CD4-positive, alpha-beta T cell treated with Interleukin-21 for 1 hour (primary cell): ENCODE measurements at regions not wholly inside any gene's neighbourhood (a gene's known extent, or its start where the extent isn't known, plus 50 kb on each side); places are given as distances from the start of the nearest gene placed in this dataset.
"Not testable (repeated sequence)": the region's sequence is repeated elsewhere in the genome, so short reads cannot be mapped to it uniquely, and the experiment has no call there.

Experiments
- DNase-seq: peaks from one replicate; pipeline ENCODE4 v3.0.0-alpha.2; 2020

- no peak for DNase-seq
Measured at GRCh38 chr1:174105086-174105485, 54.2 kb upstream of the RABGAP1L start.

DNA sequence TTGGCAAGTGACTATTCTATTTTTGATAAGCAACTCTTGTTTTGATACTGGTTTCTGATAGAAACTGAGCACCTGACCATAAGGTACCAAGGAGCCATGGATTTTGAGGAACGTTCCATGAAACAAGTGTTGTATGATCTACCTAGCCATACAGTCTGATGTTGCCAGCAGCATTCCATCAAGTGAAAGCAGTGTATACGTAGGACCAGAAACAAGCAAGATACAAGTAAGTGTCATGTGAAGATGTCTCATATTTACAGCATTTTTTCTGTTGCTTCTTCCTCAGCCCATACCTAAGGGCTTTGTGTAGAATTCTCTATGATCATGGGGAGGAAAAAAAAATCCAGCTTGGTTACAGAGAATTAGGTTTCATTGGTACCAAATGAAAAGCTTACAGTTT lies 55.6 kb upstream of the RABGAP1L start:
- no peak for DNase-seq

DNA sequence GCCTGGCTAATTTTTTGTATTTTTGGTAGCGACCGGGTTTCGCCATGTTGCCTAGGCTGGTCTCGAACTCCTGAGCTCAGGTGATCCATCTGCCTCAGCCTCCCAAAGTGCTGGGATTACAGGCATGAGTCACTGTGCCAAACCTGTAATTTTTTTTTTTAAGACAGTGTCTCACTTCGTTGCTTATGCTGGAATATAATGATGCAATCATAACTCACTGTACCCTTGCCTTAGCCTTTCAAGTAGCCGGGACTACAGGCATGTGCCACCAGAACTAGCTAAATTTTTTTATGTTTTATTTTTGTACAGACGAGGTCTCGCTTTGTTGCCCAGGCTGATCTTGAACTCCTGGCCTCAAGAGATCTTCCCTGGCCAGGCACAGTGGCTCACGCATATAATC lies 57.3 kb upstream of the RABGAP1L start:
- DNase-seq, result not testable (repeated sequence)

DNA sequence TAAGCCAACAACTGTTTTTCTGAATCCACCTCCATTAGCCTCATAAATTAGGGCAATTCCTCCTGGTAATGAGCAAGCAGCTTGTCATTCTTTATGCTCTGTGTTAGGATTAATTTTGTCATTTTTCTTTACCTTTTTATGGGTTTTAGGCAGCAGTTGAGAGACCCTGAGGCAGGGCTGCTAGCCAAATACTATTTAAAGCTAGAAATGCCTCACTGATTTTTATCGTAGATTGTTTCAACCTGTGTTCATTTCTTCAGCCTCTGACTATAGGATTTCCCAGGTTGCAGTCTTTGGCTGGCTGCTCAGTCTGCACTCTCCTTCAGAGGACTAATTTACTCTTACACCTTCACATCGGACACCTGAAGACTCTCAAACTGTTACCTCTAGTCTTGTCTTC lies 61.9 kb upstream of the RABGAP1L start:
- DNase-seq, result no peak

- DNase-seq, result peak; percentile 9
Measured at GRCh38 chr1:174093789-174094188, 65.5 kb upstream of the RABGAP1L start.

GRCh38 chr1:174090471-174090870 lies 68.3 kb upstream of the RC3H1 start:
- no peak for DNase-seq

DNA sequence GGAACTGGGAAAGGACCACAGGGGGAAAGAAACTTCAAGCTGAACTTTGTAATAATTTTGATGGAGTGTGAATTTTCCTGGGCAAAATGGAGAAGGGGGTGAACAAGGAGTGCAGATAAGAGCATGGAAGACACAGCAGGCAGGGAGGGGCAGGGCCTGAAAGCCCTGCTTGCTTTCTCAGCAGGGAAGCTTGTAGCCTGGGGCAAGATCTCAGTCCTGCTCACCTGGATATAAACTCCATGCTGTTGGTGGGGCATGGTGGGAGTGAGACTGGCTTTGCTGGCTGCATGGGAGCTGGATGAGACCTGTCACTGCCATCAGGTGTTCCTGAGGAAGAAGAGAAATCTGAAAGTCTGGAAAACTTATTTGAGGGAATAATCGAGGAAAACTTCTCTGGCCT lies 58.7 kb upstream of the RC3H1 start:
- no peak for DNase-seq

DNA sequence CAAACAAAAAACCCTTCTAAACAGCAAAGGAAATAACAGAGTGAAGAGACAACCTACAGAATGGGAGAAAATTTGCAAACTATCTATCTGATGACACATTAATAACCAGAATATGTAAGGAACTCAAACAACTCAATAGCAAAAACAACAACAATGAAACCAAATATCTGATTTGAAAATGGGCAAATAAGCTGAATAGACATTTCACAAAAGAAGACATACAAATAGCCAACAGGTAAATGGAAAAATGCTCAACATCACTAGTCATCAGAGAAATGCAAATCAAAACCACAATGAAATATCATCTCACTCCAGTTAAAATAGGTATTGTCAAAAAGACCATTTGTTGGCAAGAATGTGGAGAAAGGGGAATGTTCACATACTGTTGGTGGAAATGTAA lies 57.6 kb upstream of the RC3H1 start:
- no peak for DNase-seq

GRCh38 chr1:174078916-174079315 lies 56.8 kb upstream of the RC3H1 start:
- not testable (repeated sequence) for DNase-seq

DNA sequence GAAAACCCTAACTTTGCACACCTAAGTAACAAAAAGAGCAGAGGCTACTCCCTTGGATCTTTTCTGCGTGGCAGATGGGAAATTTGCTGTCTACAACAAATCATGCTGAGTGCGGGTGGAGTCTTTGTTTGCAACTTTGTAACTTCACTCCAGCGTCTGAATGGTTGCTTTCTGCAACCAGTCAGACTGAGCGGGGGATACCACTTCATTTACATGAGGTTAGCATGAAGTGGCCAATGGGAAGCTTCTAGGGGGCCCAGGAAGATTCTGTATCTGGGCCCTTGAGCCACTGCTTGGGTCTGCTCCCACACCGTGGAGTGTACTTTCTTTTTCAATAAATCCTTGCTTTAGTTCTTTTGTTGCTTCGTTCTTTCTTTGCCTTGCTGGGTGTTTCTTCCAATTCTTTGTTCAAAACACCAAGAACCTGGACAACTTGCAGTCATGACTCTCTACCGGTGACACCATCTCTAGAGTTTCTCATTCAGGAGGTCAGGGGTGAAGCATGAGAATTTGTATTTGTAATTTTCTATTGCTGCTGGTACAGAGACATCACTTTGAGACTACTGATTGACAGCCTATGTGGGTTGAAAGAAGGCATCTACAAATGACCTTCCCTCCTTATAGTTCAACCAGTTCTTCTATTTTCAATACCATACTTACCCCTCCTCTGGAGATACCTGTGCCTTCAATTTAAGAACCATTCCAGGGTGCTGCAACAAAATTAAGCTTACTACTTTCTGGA lies 55.8 kb upstream of the RC3H1 start:
- DNase-seq, result no peak

- DNase-seq, result no peak
Measured at GRCh38 chr1:174075245-174075692, 53.1 kb upstream of the RC3H1 start.

DNA sequence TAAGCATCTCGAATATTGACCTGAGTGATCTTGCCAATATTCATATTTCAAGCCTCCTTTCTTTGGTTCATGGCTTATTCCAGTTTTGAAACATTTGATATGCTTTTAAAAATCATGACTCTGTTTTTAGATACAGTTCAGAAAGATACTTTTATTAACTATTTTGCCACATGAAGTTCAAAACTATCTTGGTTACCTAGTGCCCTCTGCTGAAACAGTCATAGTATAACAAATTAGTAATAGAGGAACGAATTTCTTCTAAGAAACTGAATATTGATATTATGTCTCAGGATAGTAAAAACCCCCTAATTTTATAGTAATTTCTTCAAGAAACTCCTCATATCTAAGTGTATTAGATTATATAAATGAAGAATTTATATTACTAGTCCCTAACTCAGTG lies 52.6 kb upstream of the RC3H1 start:
- no peak for DNase-seq

DNA sequence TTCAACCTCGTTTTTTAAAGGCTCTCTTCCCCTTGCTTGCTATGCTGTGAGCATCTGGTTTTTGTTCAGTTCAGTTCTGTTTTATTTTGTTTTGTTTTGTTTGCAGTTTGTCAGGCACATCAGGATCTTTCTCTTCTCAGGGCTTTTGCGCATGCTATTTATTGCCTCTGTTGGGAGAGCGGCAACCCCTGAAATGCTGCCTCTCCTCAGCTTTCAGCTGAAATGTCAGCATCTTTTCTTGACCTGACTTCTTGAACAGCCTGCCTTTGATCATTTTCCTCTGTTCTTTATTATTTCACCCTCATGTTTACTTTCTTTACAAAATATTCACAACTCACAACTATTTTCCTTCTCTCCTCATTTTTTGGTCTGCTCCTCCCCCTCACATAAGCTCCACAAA lies 50.4 kb upstream of the RC3H1 start:
- DNase-seq, result no peak
